Loucy (cell line): ENCODE measurements at regions not wholly inside any gene's neighbourhood (a gene's known extent, or its start where the extent isn't known, plus 50 kb on each side); places are given as distances from the start of the nearest gene placed in this dataset.

Experiments
- H2AFZ ChIP-seq: fragments of 200-600 bp; sonication (generic); 2 replicates; pipeline ENCODE4 v1.6.0; 2016; ENCODE audit warnings: antibody characterized with exemption, mild to moderate bottlenecking, low read length, moderate library complexity
- H3F3A ChIP-seq: fragments of 200-600 bp; 2 replicates; pipeline ENCODE4 v1.6.0; 2016; ENCODE audit warnings: antibody characterized with exemption, low read depth, mild to moderate bottlenecking
- H3K27me3 ChIP-seq: fragments of 200-600 bp; sonication (generic); 2 replicates; pipeline ENCODE4 v1.6.1; 2014; ENCODE audit warnings: low read length, mild to moderate bottlenecking; ENCODE audit not compliant: insufficient read depth, poor library complexity, severe bottlenecking
- H3K36me3 ChIP-seq: fragments of 200-600 bp; sonication (generic); 2 replicates; pipeline ENCODE4 v1.6.1; 2016; ENCODE audit warnings: low read length; ENCODE audit not compliant: insufficient read depth
- H3K4me1 ChIP-seq: fragments of 200-600 bp; sonication (generic); 2 replicates; pipeline ENCODE4 v1.5.1; 2014; ENCODE audit warnings: low read length, mild to moderate bottlenecking; ENCODE audit not compliant: insufficient read depth, poor library complexity, severe bottlenecking
- H3K4me2 ChIP-seq: fragments of 200-600 bp; sonication (generic); 2 replicates; pipeline ENCODE4 v1.6.0; 2014; ENCODE audit warnings: antibody characterized with exemption, low read length, low read depth, mild to moderate bottlenecking; ENCODE audit not compliant: poor library complexity, severe bottlenecking
- H3K4me3 ChIP-seq: fragments of 200-600 bp; sonication (generic); 2 replicates; pipeline ENCODE4 v1.5.1; 2014; ENCODE audit warnings: low read length, mild to moderate bottlenecking, mixed read lengths; ENCODE audit not compliant: poor library complexity, severe bottlenecking
- H3K79me2 ChIP-seq: fragments of 200-600 bp; sonication (generic); 2 replicates; pipeline ENCODE4 v1.6.1; 2014; ENCODE audit warnings: low read length; ENCODE audit not compliant: insufficient read depth
- H3K9ac ChIP-seq: fragments of 200-600 bp; sonication (generic); 2 replicates; pipeline ENCODE4 v1.6.0; 2014; ENCODE audit warnings: mild to moderate bottlenecking, low read depth, low read length, moderate library complexity; ENCODE audit not compliant: poor library complexity, severe bottlenecking
- H3K9me2 ChIP-seq: fragments of 200-600 bp; sonication (generic); replicated peaks from 2 replicates; pipeline ENCODE4 v1.6.1; 2016; ENCODE audit warnings: low read depth, low read length, mixed read lengths
- H3K9me3 ChIP-seq: fragments of 200-600 bp; sonication (generic); 2 replicates; pipeline ENCODE4 v1.6.1; 2014; ENCODE audit warnings: mild to moderate bottlenecking, antibody characterized with exemption, low read length, low read depth; ENCODE audit not compliant: insufficient read depth
- H4K20me1 ChIP-seq: fragments of 200-600 bp; sonication (generic); 2 replicates; pipeline ENCODE4 v1.6.0; 2014; ENCODE audit warnings: antibody characterized with exemption, low read length, mild to moderate bottlenecking; ENCODE audit not compliant: insufficient read depth, poor library complexity, severe bottlenecking
- CTCF ChIP-seq: fragments of 200-600 bp; sonication (generic); conservative IDR thresholded peaks from 2 replicates; pipeline ENCODE4 v1.5.1; 2014; ENCODE audit warnings: mild to moderate bottlenecking, antibody characterized with exemption, low read length
- EZH2phosphoT487 ChIP-seq: fragments of 200-600 bp; IDR thresholded peaks from 2 replicates; pipeline ENCODE4 v1.6.1; 2018; ENCODE audit warnings: antibody characterized with exemption, mild to moderate bottlenecking, moderate library complexity, borderline replicate concordance

GRCh38 chr5:109951758-109952157 lies 262.0 kb downstream of the MAN2A1 start:
- Histone ChIP-seq H3F3A (no peaks in the 10 kb centered on the region), H3K27me3 (no peaks in the 10 kb centered on the region)

GRCh38 chr5:109953761-109954160 lies 264.0 kb downstream of the MAN2A1 start:
- Histone ChIP-seq H3K27me3 (no peaks in the 10 kb centered on the region), H3K4me2 (no peak overlapping the region), H3K4me3 (no peak overlapping the region), H3K79me2 (no peaks in the 10 kb centered on the region), H3K9me2 (no peaks in the 10 kb centered on the region), H3K9me3 (no peaks in the 10 kb centered on the region), H3K9ac (no peak overlapping the region), H4K20me1 (no peaks in the 10 kb centered on the region), H3K36me3 (no peaks in the 10 kb centered on the region), H2AFZ (no peak overlapping the region), H3K4me1 (peaks cover 4% of the 10 kb centered on the region), H3F3A (no peaks in the 10 kb centered on the region)
- TF ChIP-seq EZH2phosphoT487, result no peak
- no peak for TF ChIP-seq CTCF

More at GRCh38 chr5:109951758-109952157, 262.0 kb downstream of the MAN2A1 start:
- H3K9me3 ChIP-seq, result no peaks in the 10 kb centered on the region
- TF ChIP-seq EZH2phosphoT487 (no peak), CTCF (no peak)
- no peaks in the 10 kb centered on the region for H3K9me2 ChIP-seq
- no peaks in the 10 kb centered on the region for H3K79me2 ChIP-seq
- no peak overlapping the region for H2AFZ ChIP-seq
- H3K9ac ChIP-seq, result no peak overlapping the region
- no peaks in the 10 kb centered on the region for H3K36me3 ChIP-seq
- H3K4me3 ChIP-seq, result no peak overlapping the region
- H4K20me1 ChIP-seq, result no peaks in the 10 kb centered on the region
- no peak overlapping the region for H3K4me2 ChIP-seq
- peaks cover under 1% of the 10 kb centered on the region for H3K4me1 ChIP-seq

- Histone ChIP-seq H3K27me3 (no peaks in the 10 kb centered on the region), H3K9ac (no peak overlapping the region), H4K20me1 (no peaks in the 10 kb centered on the region), H2AFZ (no peak overlapping the region; the same call in 1 of the 2 replicates), H3K9me2 (no peaks in the 10 kb centered on the region), H3K36me3 (no peaks in the 10 kb centered on the region), H3K9me3 (no peaks in the 10 kb centered on the region), H3K79me2 (no peaks in the 10 kb centered on the region), H3F3A (no peaks in the 10 kb centered on the region), H3K4me2 (no peak overlapping the region), H3K4me1 (peaks cover 4% of the 10 kb centered on the region), H3K4me3 (no peak overlapping the region)
- TF ChIP-seq EZH2phosphoT487 (no peak), CTCF (no peak)
Observed at GRCh38 chr5:109956884-109957283, 267.2 kb downstream of the MAN2A1 start.
